Ovary (tissue), 7 donors: ENCODE measurements at regions not wholly inside any gene's neighbourhood (a gene's known extent, or its start where the extent isn't known, plus 50 kb on each side); places are given as distances from the start of the nearest gene placed in this dataset.

Experiments
- DNase-seq, 5 donors: peaks; one replicate each; pipeline ENCODE4 v3.0.0-alpha.2; 2019 to 2020
- H3K27ac ChIP-seq, 2 donors: fragments of 200-600 bp; one replicate each; pipeline versions ENCODE4 v1.5.1 to v1.8.0; 2019 to 2022
- H3K27me3 ChIP-seq: fragments of 200-600 bp; one replicate; pipeline ENCODE4 v1.8.0; 2022
- H3K36me3 ChIP-seq: fragments of 200-600 bp; sonication (generic); one replicate; pipeline ENCODE4 v1.5.1; 2019
- H3K4me1 ChIP-seq: one replicate; pipeline ENCODE4 v1.8.1; 2013; ENCODE audit warnings: mild to moderate bottlenecking, moderate library complexity; ENCODE audit not compliant: insufficient read depth
- H3K4me3 ChIP-seq: fragments of 200-600 bp; sonication (generic); one replicate; pipeline ENCODE4 v1.5.1; 2017
- H3K9me3 ChIP-seq, 2 donors: fragments of 200-600 bp in 1 of 2; sonication (generic) in 1 of 2; one replicate each; pipeline versions ENCODE4 v1.5.1 to v1.8.1; 2013 to 2019; ENCODE audit warnings: mild to moderate bottlenecking in 1 of 2, moderate library complexity in 1 of 2
- CTCF ChIP-seq, 3 donors: fragments of 450-650 bp in 2 of 3; fragments of 200-600 bp in 1 of 3; IDR thresholded peaks; one replicate each; pipeline versions ENCODE4 v1.5.1 to v1.8.0; 2016 to 2022; ENCODE audit warnings: antibody characterized with exemption in 3 of 3, mild to moderate bottlenecking in 1 of 3
- EP300 ChIP-seq: sonication (generic); formaldehyde crosslinking; IDR thresholded peaks from one replicate; pipeline ENCODE4 v1.6.1; 2017; ENCODE audit warnings: antibody characterized with exemption
- POLR2A ChIP-seq: fragments of 450-650 bp; IDR thresholded peaks from one replicate; pipeline ENCODE4 v1.6.1; 2017; ENCODE audit warnings: antibody characterized with exemption, mild to moderate bottlenecking, moderate library complexity
- WGBS, 3 donors: extraction: QIAGEN DNeasy Blood & Tissue Kit in 1 of 3; methylation state at CpG; one replicate each; pipeline versions ENCODE4 v1.1.5 to v1.1.7; 2013 to 2017; 5-methylcytosine and 5-hydroxymethylcytosine counted together
- intact Hi-C, 4 donors: fragments of 100-400 bp; cut with DNase I; formaldehyde crosslinking; loops; one replicate each; pipeline versions ENCODE4 v1.11.0 to v1.15.1; 2022 to 2023
- donor health status: DM: no; HTN: no; CAD: no; lungs with moderate emphysema.
- donor health status: DM: no; HTN: no; CAD: no.
- donor health status: Bipolar disorder and iron deficiency.
- donor health status: DM: no; HTN: no; CAD: no.
- donor health status: DM: yes; HTN: yes; CAD: no.

- H3K9me3 ChIP-seq: no peaks in the 10 kb centered on the region
- no peak overlapping the region for H3K4me3 ChIP-seq
- no peaks in the 10 kb centered on the region for H3K4me1 ChIP-seq
- DNase-seq: no peak
- TF ChIP-seq EP300 (no peak), CTCF (IDR thresholded peaks at IDR 0.05) (no peak), POLR2A (no peak)
- no peaks in the 10 kb centered on the region for H3K27me3 ChIP-seq
- no peaks in the 10 kb centered on the region for H3K36me3 ChIP-seq
- H3K27ac ChIP-seq: no peak overlapping the region
- intact Hi-C loops: no loop called here
Measured at GRCh38 chr5:122599000-122599399, 175.9 kb upstream of the SNX2 start.

- no peaks in the 10 kb centered on the region for H3K9me3 ChIP-seq
- no peaks in the 10 kb centered on the region for H3K27me3 ChIP-seq
- whole genome bisulfite sequencing, 3 donors: 85 to 92% (median 87%) methylated on average over 1 of the region's 1 CpG
- H3K36me3 ChIP-seq: no peaks in the 10 kb centered on the region
- DNase-seq: no peak
- no peak for TF ChIP-seq CTCF (IDR thresholded peaks at IDR 0.05)
- TF ChIP-seq EP300: no peak
- no peak for TF ChIP-seq POLR2A
- no peaks in the 10 kb centered on the region for H3K4me1 ChIP-seq
- no peak overlapping the region for H3K4me3 ChIP-seq
- H3K27ac ChIP-seq: no peak overlapping the region
- intact Hi-C loops: loop anchor here in 1 of 4 donors (10.0 kb wide), 1 partner anchor 94 kb away; no protein-coding TSS in a partner anchor
Measured at GRCh38 chr5:122600924-122601323, 174.0 kb upstream of the SNX2 start.

- no peaks in the 10 kb centered on the region for H3K4me1 ChIP-seq
- H3K27me3 ChIP-seq: no peaks in the 10 kb centered on the region
- 50 to 62% (median 52%) methylated on average over 1 of the region's 1 CpG for WGBS, 3 donors
- no peak overlapping the region for H3K4me3 ChIP-seq
- no peaks in the 10 kb centered on the region for H3K36me3 ChIP-seq
- no peaks in the 10 kb centered on the region for H3K9me3 ChIP-seq
- TF ChIP-seq EP300 (no peak), POLR2A (no peak), CTCF (IDR thresholded peaks at IDR 0.05) (no peak)
- no peak overlapping the region for H3K27ac ChIP-seq
- no peak for DNase-seq
- intact Hi-C loops: loop anchor here in 1 of 4 donors (10.0 kb wide), 1 partner anchor 92 kb away; no protein-coding TSS in a partner anchor
Measured at GRCh38 chr5:122602700-122603099, 172.2 kb upstream of the SNX2 start.

- Histone ChIP-seq H3K27ac (no peak overlapping the region), H3K36me3 (no peaks in the 10 kb centered on the region), H3K4me1 (peaks cover 2% of the 10 kb centered on the region), H3K27me3 (no peaks in the 10 kb centered on the region), H3K4me3 (no peak overlapping the region), H3K9me3 (no peaks in the 10 kb centered on the region)
- intact Hi-C loops: loop anchor here in 1 of 4 donors (10.0 kb wide), 1 partner anchor 90 kb away; no protein-coding TSS in a partner anchor
- WGBS, 3 donors: 74 to 80% (median 77%) methylated on average over 4 of the region's 4 CpGs
- no peak for TF ChIP-seq CTCF (IDR thresholded peaks at IDR 0.05)
- TF ChIP-seq POLR2A: no peak
- TF ChIP-seq EP300: no peak
- DNase-seq: no peak
Measured at GRCh38 chr5:122605236-122605635, 169.6 kb upstream of the SNX2 start.
